ENCODE measurements at regions not wholly inside any gene's neighbourhood (a gene's known extent, or its start where the extent isn't known, plus 50 kb on each side); places are given as distances from the start of the nearest gene placed in this dataset.

- RAD21 ChIA-PET (ENCODE audit: low non-redundant PET in 1 of 2, low total read pairs in 2 of 2, uncharacterized antibody in 2 of 2, unreplicated experiment in 2 of 2): no interaction called here
- no peak overlapping the region for H3K9ac ChIP-seq (ENCODE audit: low read length)
- no peaks in the 10 kb centered on the region for H3K36me3 ChIP-seq (ENCODE audit: control insufficient read depth in 1 of 2, insufficient read depth in 2 of 2, low read length in 2 of 2)
- H3K79me2 ChIP-seq (ENCODE audit: insufficient read depth, low read length): no peaks in the 10 kb centered on the region
- DNase-seq (ENCODE audit: low read depth, low spot score): no peak
- intact Hi-C loops (cut with micrococcal nuclease): no loop called here
- no peaks in the 10 kb centered on the region for H3K27me3 ChIP-seq (ENCODE audit: insufficient read depth, low read length)
- no peak overlapping the region for H3K27ac ChIP-seq (ENCODE audit: low read depth, low read length)
- H2AFZ ChIP-seq (ENCODE audit: low read depth, low read length, poor library complexity, severe bottlenecking): peak overlapping the region; percentile 23
- H3K4me3 ChIP-seq (replicated peaks in 1 of 2; ENCODE audit: low read depth in 1 of 2, low read length in 2 of 2): no peak overlapping the region
- H4K20me1 ChIP-seq (ENCODE audit: insufficient read depth): no peaks in the 10 kb centered on the region
- H3K4me2 ChIP-seq (ENCODE audit: low read length): no peak overlapping the region
- POLR2A ChIA-PET: no interaction called here
- no peaks in the 10 kb centered on the region for H3K9me3 ChIP-seq (ENCODE audit: control insufficient read depth in 1 of 2, insufficient read depth in 1 of 2, low read depth in 1 of 2, low read length in 2 of 2)
- H3K4me1 ChIP-seq (ENCODE audit: control insufficient read depth in 1 of 2, insufficient read depth in 2 of 2, low read length in 2 of 2): peaks cover 8 to 31% of the 10 kb centered on the region in 2 experiments; a peak in 3 of 4 replicates
- no TSS peak for BruUV-seq (replicated peaks)
- TF ChIP-seq EZH2phosphoT487 (IDR thresholded peaks at IDR 0.05; ENCODE audit: borderline replicate concordance) (no peak), EGR1 (IDR thresholded peaks at IDR 0.05; ENCODE audit: low read depth) (no peak), EZH2 (IDR thresholded peaks at IDR 0.05) (no peak)
- ATAC-seq: no peak
- CTCF ChIA-PET: no interaction called here
- no peaks in the 10 kb centered on the region for H3K9me2 ChIP-seq (ENCODE audit: insufficient read depth)
Observed at GRCh38 chr4:11483046-11483445, 54.4 kb upstream of the HS3ST1 start.

GRCh38 chr4:11480683-11481082 is 52.0 kb upstream of the HS3ST1 start:
- H4K20me1 ChIP-seq (ENCODE audit: insufficient read depth): no peaks in the 10 kb centered on the region
- H3K27ac ChIP-seq (ENCODE audit: low read depth, low read length): no peak overlapping the region
- H3K79me2 ChIP-seq (ENCODE audit: insufficient read depth, low read length): no peaks in the 10 kb centered on the region
- no TSS peak for BruUV-seq (replicated peaks)
- ATAC-seq (no peak), DNase-seq (ENCODE audit: low read depth, low spot score) (no peak)
- H3K9me2 ChIP-seq (ENCODE audit: insufficient read depth): no peaks in the 10 kb centered on the region
- H3K4me2 ChIP-seq (ENCODE audit: low read length): peak overlapping the region; percentile 5; the same call in 1 of the 2 replicates
- intact Hi-C loops (cut with micrococcal nuclease): no loop called here
- ChIA-PET RAD21 (ENCODE audit: low non-redundant PET in 1 of 2, low total read pairs in 2 of 2, uncharacterized antibody in 2 of 2, unreplicated experiment in 2 of 2) (no interaction called here), POLR2A (interaction anchor here (1.0 kb wide), 1 partner anchor 52 kb away, joined by 3 read pairs; the partner anchor contains the start of gene HS3ST1), CTCF (no interaction called here)
- H3K36me3 ChIP-seq (ENCODE audit: control insufficient read depth in 1 of 2, insufficient read depth in 2 of 2, low read length in 2 of 2): no peaks in the 10 kb centered on the region
- H3K9ac ChIP-seq (ENCODE audit: low read length): no peak overlapping the region
- no peaks in the 10 kb centered on the region for H3K27me3 ChIP-seq (ENCODE audit: insufficient read depth, low read length)
- no peaks in the 10 kb centered on the region for H3K9me3 ChIP-seq (ENCODE audit: control insufficient read depth in 1 of 2, insufficient read depth in 1 of 2, low read depth in 1 of 2, low read length in 2 of 2)
- H3K4me3 ChIP-seq (replicated peaks in 1 of 2; ENCODE audit: low read depth in 1 of 2, low read length in 2 of 2): no peak overlapping the region
- H3K4me1 ChIP-seq (ENCODE audit: control insufficient read depth in 1 of 2, insufficient read depth in 2 of 2, low read length in 2 of 2): peaks cover 0 to 21% of the 10 kb centered on the region in 2 experiments; a peak in 2 of 4 replicates
- peak overlapping the region; percentile 17 for H2AFZ ChIP-seq (ENCODE audit: low read depth, low read length, poor library complexity, severe bottlenecking)
- TF ChIP-seq ATF3 (IDR thresholded peaks at IDR 0.05) (no peak), ZBTB33 (IDR thresholded peaks at IDR 0.05; ENCODE audit: extremely low read depth, insufficient replicate concordance, low read length) (no peak), CBX3 (IDR thresholded peaks at IDR 0.05; ENCODE audit: low read depth) (no peak), JUND (IDR thresholded peaks at IDR 0.05) (0 out of 2 replicates have a peak, but pooled peaks have one; percentile 10), POLR2AphosphoS5 (IDR thresholded peaks at IDR 0.05; ENCODE audit: low read depth, low read length) (no peak), EGR1 (IDR thresholded peaks at IDR 0.05; ENCODE audit: low read depth) (no peak), SRF (IDR thresholded peaks at IDR 0.05; ENCODE audit: low read depth) (no peak), MAX (IDR thresholded peaks at IDR 0.05) (peak; percentile 38; the same call in 1 of the 2 replicates), POLR2A (IDR thresholded peaks at IDR 0.05; ENCODE audit: borderline replicate concordance, extremely low read depth, insufficient read depth, insufficient read length) (no peak), EZH2phosphoT487 (IDR thresholded peaks at IDR 0.05; ENCODE audit: borderline replicate concordance) (no peak), YY1 (IDR thresholded peaks at IDR 0.05; ENCODE audit: extremely low read depth, insufficient replicate concordance, low read depth, low read length) (no peak), EZH2 (IDR thresholded peaks at IDR 0.05) (no peak), CEBPB (IDR thresholded peaks at IDR 0.05; ENCODE audit: low read depth) (no peak), REST (IDR thresholded peaks at IDR 0.05; ENCODE audit: low read depth) (no peak), FOSL1 (IDR thresholded peaks at IDR 0.05; ENCODE audit: low read depth) (no peak), SP1 (IDR thresholded peaks at IDR 0.05; ENCODE audit: low read depth) (no peak)
